Fibroblast of lung (primary cell): ENCODE measurements at regions not wholly inside any gene's neighbourhood (a gene's known extent, or its start where the extent isn't known, plus 50 kb on each side); places are given as distances from the start of the nearest gene placed in this dataset.

Experiments
- DNase-seq, 2 donors: peaks; one replicate each; pipeline versions ENCODE4 v3.0.0 to v3.0.0-alpha.2; 2010; ENCODE audit warnings: low read depth in 2 of 2
- H2AFZ ChIP-seq: 2 replicates; pipeline ENCODE4 v1.5.1; 2012; ENCODE audit warnings: low read length, control low read depth, inconsistent platforms
- H3K27ac ChIP-seq: 2 replicates; pipeline ENCODE4 v1.5.1; 2011; ENCODE audit warnings: low read length, control low read depth; ENCODE audit not compliant: insufficient read depth
- H3K27me3 ChIP-seq: 2 replicates; pipeline ENCODE4 v1.5.1; 2011; ENCODE audit warnings: mild to moderate bottlenecking, low read length; ENCODE audit not compliant: control insufficient read depth, insufficient read depth
- H3K36me3 ChIP-seq: 2 replicates; pipeline ENCODE4 v1.5.1; 2011; ENCODE audit warnings: low read length; ENCODE audit not compliant: control insufficient read depth, insufficient read depth
- H3K4me1 ChIP-seq: 2 replicates; pipeline ENCODE4 v1.5.1; 2011; ENCODE audit warnings: low read length; ENCODE audit not compliant: control insufficient read depth, insufficient read depth; ENCODE audit errors: extremely low read depth
- H3K4me2 ChIP-seq: 2 replicates; pipeline ENCODE4 v1.5.1; 2011; ENCODE audit warnings: low read length, control low read depth; ENCODE audit not compliant: insufficient read depth; ENCODE audit errors: extremely low read depth
- H3K4me3 ChIP-seq, 4 experiments: fragments of 200-600 bp in 1 of 4; sonication (generic) in 1 of 4; replicated peaks in 1 of 4; 2 replicates each; pipeline ENCODE4 v1.5.1; 2011 to 2016; ENCODE audit warnings: low read length in 4 of 4, low read depth in 3 of 4, mild to moderate bottlenecking in 3 of 4, control low read depth in 2 of 4, inconsistent platforms in 1 of 4, mixed read lengths in 1 of 4; ENCODE audit not compliant: insufficient read depth in 1 of 4; ENCODE audit errors: control extremely low read depth in 1 of 4
- H3K79me2 ChIP-seq: 2 replicates; pipeline ENCODE4 v1.5.1; 2012; ENCODE audit warnings: mild to moderate bottlenecking, low read length, inconsistent platforms; ENCODE audit not compliant: control insufficient read depth, insufficient read depth
- H3K9ac ChIP-seq: 2 replicates; pipeline ENCODE4 v1.5.1; 2011; ENCODE audit warnings: mild to moderate bottlenecking, low read length, control low read depth; ENCODE audit not compliant: insufficient read depth
- H3K9me3 ChIP-seq: 2 replicates; pipeline ENCODE4 v1.5.1; 2012; ENCODE audit warnings: low read depth, low read length; ENCODE audit not compliant: control insufficient read depth, insufficient read depth
- H4K20me1 ChIP-seq: 2 replicates; pipeline ENCODE4 v1.5.1; 2011; ENCODE audit warnings: low read length; ENCODE audit not compliant: control insufficient read depth, insufficient read depth; ENCODE audit errors: extremely low read depth
- CTCF ChIP-seq, 2 donors: IDR thresholded peaks in 1 of 2; conservative IDR thresholded peaks in 1 of 2; 1 replicate in 1 of 2; 2 replicates in 1 of 2; pipeline ENCODE4 v1.5.1; 2011 to 2012; ENCODE audit warnings: low read length in 2 of 2, control low read depth in 1 of 2, inconsistent platforms in 1 of 2, low read depth in 1 of 2, mild to moderate bottlenecking in 1 of 2
- EZH2 ChIP-seq: IDR thresholded peaks from 2 replicates; pipeline ENCODE4 v1.5.1; 2012; ENCODE audit warnings: low read length, control low read depth, mild to moderate bottlenecking; ENCODE audit errors: missing control alignments

DNA sequence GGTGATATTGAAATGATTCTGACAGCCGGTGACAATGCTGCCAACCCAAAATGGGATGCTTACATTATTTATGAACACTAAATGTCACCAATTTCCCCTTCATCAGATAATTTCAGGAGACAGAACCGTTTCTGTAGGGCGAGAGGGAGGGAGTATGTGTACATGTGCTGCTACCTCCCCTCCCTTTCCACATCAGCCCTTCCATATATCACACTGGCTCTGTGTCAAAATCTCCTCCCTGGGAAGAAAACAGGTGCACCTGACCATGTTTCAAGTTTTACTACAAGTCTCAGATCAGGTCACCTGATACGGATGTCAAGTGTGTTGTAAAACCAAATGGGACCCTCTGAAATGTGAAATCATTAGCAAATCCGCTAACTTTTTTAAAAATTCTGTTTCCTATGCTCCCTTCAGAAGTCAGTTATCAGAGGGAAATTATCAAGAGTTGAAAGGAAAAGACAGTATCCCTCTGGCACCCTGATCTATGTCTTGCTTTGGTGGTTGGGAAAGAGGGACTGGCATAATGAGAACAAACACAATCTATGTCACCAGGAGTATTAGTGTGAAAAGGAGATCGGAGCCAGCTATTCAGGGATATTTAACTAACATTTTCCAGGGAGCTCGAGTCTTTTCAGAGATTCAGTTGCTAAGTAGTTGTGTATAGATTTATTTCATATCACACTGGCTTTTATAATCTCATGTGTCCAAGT is 1002.3 kb upstream of the CDH8 start:
- no peak overlapping the region for H3K9ac ChIP-seq
- no peaks in the 10 kb centered on the region for H3K4me1 ChIP-seq
- H3K27ac ChIP-seq: no peak overlapping the region
- no peaks in the 10 kb centered on the region for H4K20me1 ChIP-seq
- no peak for DNase-seq
- H3K36me3 ChIP-seq: no peaks in the 10 kb centered on the region
- no peaks in the 10 kb centered on the region for H3K27me3 ChIP-seq
- H2AFZ ChIP-seq: no peak overlapping the region
- no peak overlapping the region for H3K4me2 ChIP-seq
- no peak overlapping the region for H3K4me3 ChIP-seq
- TF ChIP-seq EZH2 (no peak), CTCF (conservative IDR thresholded peaks at IDR 0.05 in 1 of 2, IDR thresholded peaks at IDR 0.05 in 1 of 2; ENCODE audit: low read depth in 1 of 2, low read length in 2 of 2) (no peak)
- no peaks in the 10 kb centered on the region for H3K79me2 ChIP-seq
- no peaks in the 10 kb centered on the region for H3K9me3 ChIP-seq

DNA sequence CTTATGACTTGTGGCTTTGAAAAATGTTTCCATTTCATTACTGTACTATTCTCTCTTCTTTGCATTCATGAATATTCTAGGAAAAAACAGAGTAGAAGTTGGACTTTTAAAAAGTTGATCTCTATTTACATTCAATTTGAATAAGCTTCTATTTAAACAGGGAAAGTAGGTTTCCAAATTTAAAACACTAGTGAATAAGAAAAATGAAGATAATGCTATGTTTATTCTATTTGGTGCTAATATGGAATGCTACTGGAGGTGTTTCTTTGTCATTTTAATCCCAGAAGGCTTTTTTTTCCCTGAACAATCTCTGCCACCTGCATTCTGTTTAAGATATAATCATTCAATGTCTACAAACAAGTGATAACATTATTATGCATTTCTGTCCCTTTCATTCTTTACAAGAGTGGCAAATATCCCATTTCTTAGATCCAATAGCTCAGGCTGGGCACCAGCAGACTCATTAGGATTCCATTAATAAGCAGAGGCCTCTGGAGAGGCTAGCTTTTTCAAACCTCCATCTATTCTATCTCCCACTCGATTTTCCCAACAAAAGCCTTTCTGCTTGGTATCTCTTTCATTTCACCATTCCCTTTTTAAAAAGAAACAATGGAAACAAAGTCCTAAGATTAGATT is 1001.6 kb upstream of the CDH8 start:
- no peak overlapping the region for H3K9ac ChIP-seq
- no peaks in the 10 kb centered on the region for H4K20me1 ChIP-seq
- no peak overlapping the region for H3K27ac ChIP-seq
- H2AFZ ChIP-seq: no peak overlapping the region
- H3K4me2 ChIP-seq: no peak overlapping the region
- H3K27me3 ChIP-seq: no peaks in the 10 kb centered on the region
- H3K4me3 ChIP-seq: no peak overlapping the region
- DNase-seq: no peak
- H3K36me3 ChIP-seq: no peaks in the 10 kb centered on the region
- no peaks in the 10 kb centered on the region for H3K9me3 ChIP-seq
- no peaks in the 10 kb centered on the region for H3K79me2 ChIP-seq
- H3K4me1 ChIP-seq: no peaks in the 10 kb centered on the region
- no peak for TF ChIP-seq EZH2
- TF ChIP-seq CTCF (conservative IDR thresholded peaks at IDR 0.05 in 1 of 2, IDR thresholded peaks at IDR 0.05 in 1 of 2; ENCODE audit: low read depth in 1 of 2, low read length in 2 of 2): no peak

- Histone ChIP-seq H3K9me3 (no peaks in the 10 kb centered on the region), H3K9ac (no peak overlapping the region), H2AFZ (no peak overlapping the region), H3K4me3 (no peak overlapping the region), H3K36me3 (no peaks in the 10 kb centered on the region), H4K20me1 (no peaks in the 10 kb centered on the region), H3K27ac (no peak overlapping the region), H3K4me1 (no peaks in the 10 kb centered on the region), H3K79me2 (no peaks in the 10 kb centered on the region), H3K4me2 (no peak overlapping the region), H3K27me3 (no peaks in the 10 kb centered on the region)
- TF ChIP-seq CTCF (conservative IDR thresholded peaks at IDR 0.05 in 1 of 2, IDR thresholded peaks at IDR 0.05 in 1 of 2; ENCODE audit: low read depth in 1 of 2, low read length in 2 of 2) (no peak), EZH2 (no peak)
- no peak for DNase-seq
Measured at GRCh38 chr16:63018581-63019223, 982.5 kb upstream of the CDH8 start.
